ENCODE measurements at regions not wholly inside any gene's neighbourhood (a gene's known extent, or its start where the extent isn't known, plus 50 kb on each side); places are given as distances from the start of the nearest gene placed in this dataset.

DNA sequence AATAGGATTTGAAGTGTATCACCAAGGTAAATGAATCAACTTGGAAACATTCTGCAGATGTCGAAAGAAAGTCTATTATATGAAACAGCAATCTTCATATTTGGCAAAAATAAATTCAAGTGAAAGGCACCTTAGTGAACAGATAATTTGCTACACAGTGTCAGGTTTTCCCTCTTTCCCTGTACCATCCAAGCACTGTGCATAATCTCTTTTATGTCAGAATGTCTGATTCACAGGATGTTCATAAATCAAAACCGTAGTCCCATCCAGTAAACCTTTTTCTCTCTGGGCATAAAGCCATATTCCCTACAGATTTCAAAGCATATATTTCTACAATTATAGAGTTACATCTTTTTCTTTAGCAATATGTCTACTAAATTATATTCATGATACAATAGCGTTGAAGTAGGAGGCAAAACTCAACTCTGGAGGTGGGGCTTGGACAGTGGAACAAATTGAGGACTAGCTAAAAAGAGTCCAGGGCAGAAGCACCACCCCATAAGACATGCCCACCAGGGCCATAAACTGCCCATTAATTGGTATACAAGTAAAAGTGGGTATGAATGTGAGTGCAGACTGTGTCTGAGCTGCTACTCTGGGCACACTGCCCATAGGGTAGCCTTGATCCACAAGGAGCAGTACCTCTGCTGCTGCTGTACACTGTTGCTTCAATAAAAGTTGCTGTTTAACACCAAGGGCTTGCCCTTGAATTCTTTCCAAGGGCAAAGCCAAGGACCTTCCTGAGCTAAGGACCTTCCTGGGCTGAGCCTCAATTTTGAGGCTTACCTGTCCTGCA is 72.1 kb upstream of the MYCBP2 start:
- H3K4me3 Mint-ChIP-seq = no peak overlapping the region
- no peak for ATAC-seq
- H3K9me3 Mint-ChIP-seq = peaks cover 0 to 7% of the 10 kb centered on the region in 2 donors
- H3K27ac Mint-ChIP-seq = no peak overlapping the region
- DNase-seq = no peak
- H3K4me1 Mint-ChIP-seq = no peaks in the 10 kb centered on the region
- H3K27me3 Mint-ChIP-seq = peaks cover 10% of the 10 kb centered on the region

DNA sequence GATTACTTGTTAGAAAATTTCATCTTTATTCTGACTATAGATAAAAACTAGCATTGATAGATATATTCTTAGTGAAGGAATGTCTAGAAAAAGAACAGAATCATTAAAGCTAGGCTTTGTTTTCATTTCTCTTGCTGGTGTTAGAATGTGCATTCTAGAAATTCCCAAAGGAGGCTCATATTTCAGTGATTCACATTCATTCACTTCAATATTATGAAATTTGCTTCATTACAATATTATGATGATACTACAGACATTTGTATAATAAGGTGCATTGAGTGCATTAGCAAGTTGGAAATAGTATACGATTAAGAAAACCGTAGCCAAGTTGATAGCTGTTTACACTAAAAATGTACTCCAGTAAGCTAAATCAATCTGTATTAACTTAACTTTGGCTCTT is 70.7 kb upstream of the MYCBP2 start:
- H3K27ac Mint-ChIP-seq = no peak overlapping the region
- ATAC-seq (no peak), DNase-seq (no peak)
- H3K4me3 Mint-ChIP-seq = no peak overlapping the region
- H3K27me3 Mint-ChIP-seq = peaks cover 10% of the 10 kb centered on the region
- H3K4me1 Mint-ChIP-seq = peaks cover 11% of the 10 kb centered on the region
- H3K9me3 Mint-ChIP-seq = peaks cover 0 to 7% of the 10 kb centered on the region in 2 donors

- Mint-ChIP-seq H3K4me1 (peaks cover 33% of the 10 kb centered on the region), H3K27me3 (peaks cover 10% of the 10 kb centered on the region), H3K27ac (no peak overlapping the region), H3K9me3 (no peaks in the 10 kb centered on the region), H3K4me3 (no peak overlapping the region)
- DNase-seq = no peak
- ATAC-seq = no peak
These were observed 64.6 kb upstream of the MYCBP2 start for GRCh38 chr13:77391475-77391874.

GRCh38 chr13:77390391-77390790 is 63.5 kb upstream of the MYCBP2 start:
- DNase-seq (no peak), ATAC-seq (no peak)
- H3K27me3 Mint-ChIP-seq = peaks cover 10% of the 10 kb centered on the region
- H3K4me3 Mint-ChIP-seq = no peak overlapping the region
- H3K9me3 Mint-ChIP-seq = no peaks in the 10 kb centered on the region
- H3K27ac Mint-ChIP-seq = no peak overlapping the region
- H3K4me1 Mint-ChIP-seq = peaks cover 38% of the 10 kb centered on the region

- Mint-ChIP-seq H3K4me1 (peaks cover 38% of the 10 kb centered on the region), H3K9me3 (no peaks in the 10 kb centered on the region), H3K27me3 (peaks cover 10% of the 10 kb centered on the region), H3K4me3 (no peak overlapping the region), H3K27ac (no peak overlapping the region)
- ATAC-seq (peak; percentile 82), DNase-seq (no peak)
These were observed 62.7 kb upstream of the MYCBP2 start for GRCh38 chr13:77389625-77390000.

- no peak overlapping the region for H3K27ac Mint-ChIP-seq
- no peak overlapping the region for H3K4me3 Mint-ChIP-seq
- H3K4me1 Mint-ChIP-seq = peaks cover 38% of the 10 kb centered on the region
- H3K9me3 Mint-ChIP-seq = no peaks in the 10 kb centered on the region
- peaks cover 10% of the 10 kb centered on the region for H3K27me3 Mint-ChIP-seq
- DNase-seq (no peak), ATAC-seq (peak; percentile 46)
These were observed 62.2 kb upstream of the MYCBP2 start for GRCh38 chr13:77388944-77389624.

- H3K4me3 Mint-ChIP-seq = no peak overlapping the region
- H3K27ac Mint-ChIP-seq = no peak overlapping the region
- DNase-seq = no peak
- ATAC-seq = no peak
- peaks cover 10% of the 10 kb centered on the region for H3K27me3 Mint-ChIP-seq
- no peaks in the 10 kb centered on the region for H3K9me3 Mint-ChIP-seq
- H3K4me1 Mint-ChIP-seq = peaks cover 27% of the 10 kb centered on the region
These were observed 60.8 kb upstream of the MYCBP2 start for GRCh38 chr13:77387607-77388200.

- ATAC-seq (peak; percentile 72), DNase-seq (no peak)
- no peak overlapping the region for H3K27ac Mint-ChIP-seq
- no peak overlapping the region for H3K4me3 Mint-ChIP-seq
- H3K9me3 Mint-ChIP-seq = no peaks in the 10 kb centered on the region
- H3K4me1 Mint-ChIP-seq = peaks cover 27% of the 10 kb centered on the region
- peaks cover 10% of the 10 kb centered on the region for H3K27me3 Mint-ChIP-seq
These were observed 60.1 kb upstream of the MYCBP2 start for GRCh38 chr13:77386880-77387606.

DNA sequence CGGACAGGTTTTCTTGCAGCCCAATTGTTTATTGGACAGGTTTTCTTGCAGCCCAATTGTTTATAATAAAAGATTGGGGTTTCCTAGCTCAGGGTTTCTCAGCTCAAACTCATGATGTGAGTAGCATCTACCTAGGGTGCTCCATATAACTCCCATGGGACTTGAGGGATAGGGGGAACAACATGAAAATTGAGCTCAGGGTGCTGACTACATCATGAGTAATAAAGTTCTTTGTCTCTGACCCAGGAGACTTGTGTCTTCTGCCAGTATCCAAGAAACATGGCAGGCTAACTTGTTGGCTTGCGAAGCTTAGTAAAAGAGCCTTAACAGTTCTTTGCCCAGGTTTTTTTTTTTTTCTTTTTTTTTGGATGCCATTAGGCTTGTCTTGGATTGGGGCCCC is 59.2 kb upstream of the MYCBP2 start:
- ATAC-seq = no peak
- no peak overlapping the region for H3K27ac Mint-ChIP-seq
- peaks cover 27% of the 10 kb centered on the region for H3K4me1 Mint-ChIP-seq
- H3K27me3 Mint-ChIP-seq = peaks cover 10% of the 10 kb centered on the region
- no peak for DNase-seq
- H3K4me3 Mint-ChIP-seq = no peak overlapping the region
- no peaks in the 10 kb centered on the region for H3K9me3 Mint-ChIP-seq

- Mint-ChIP-seq H3K4me1 (peaks cover 27% of the 10 kb centered on the region), H3K4me3 (no peak overlapping the region), H3K9me3 (no peaks in the 10 kb centered on the region), H3K27ac (no peak overlapping the region), H3K27me3 (peaks cover 10% of the 10 kb centered on the region)
- ATAC-seq = no peak
- DNase-seq = no peak
These were observed 58.1 kb upstream of the MYCBP2 start for GRCh38 chr13:77384999-77385398.

DNA sequence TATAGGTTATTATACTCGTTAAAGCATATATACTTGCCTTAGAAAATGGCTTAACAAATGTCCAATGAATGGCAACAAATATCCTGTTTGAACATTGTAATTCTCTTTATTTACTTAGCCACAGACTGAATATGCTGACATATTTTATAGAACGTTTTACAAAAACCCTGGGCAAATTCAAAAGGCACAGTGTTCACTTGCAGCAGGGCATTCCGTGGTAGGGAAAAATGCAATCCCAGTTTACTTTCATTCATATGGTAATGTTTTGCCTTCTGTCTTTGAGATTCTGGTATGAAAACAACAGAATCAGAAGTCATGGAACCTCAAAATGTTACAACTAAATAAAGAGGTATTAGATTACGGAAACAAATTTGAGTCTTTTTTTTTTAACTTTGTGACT is 56.2 kb upstream of the MYCBP2 start:
- DNase-seq = no peak
- Mint-ChIP-seq H3K4me3 (no peak overlapping the region), H3K4me1 (peaks cover 14% of the 10 kb centered on the region)

GRCh38 chr13:77381059-77381458 is 54.2 kb upstream of the MYCBP2 start:
- DNase-seq = no peak
- ATAC-seq = no peak
- Mint-ChIP-seq H3K4me3 (no peak overlapping the region), H3K27me3 (no peaks in the 10 kb centered on the region), H3K9me3 (no peaks in the 10 kb centered on the region), H3K4me1 (peaks cover under 1% of the 10 kb centered on the region), H3K27ac (no peak overlapping the region)

More for the DNA sequence above, 56.2 kb upstream of the MYCBP2 start:
- H3K27ac Mint-ChIP-seq = no peak overlapping the region
- no peak for ATAC-seq
- no peaks in the 10 kb centered on the region for H3K9me3 Mint-ChIP-seq
- peaks cover 5% of the 10 kb centered on the region for H3K27me3 Mint-ChIP-seq

DNA sequence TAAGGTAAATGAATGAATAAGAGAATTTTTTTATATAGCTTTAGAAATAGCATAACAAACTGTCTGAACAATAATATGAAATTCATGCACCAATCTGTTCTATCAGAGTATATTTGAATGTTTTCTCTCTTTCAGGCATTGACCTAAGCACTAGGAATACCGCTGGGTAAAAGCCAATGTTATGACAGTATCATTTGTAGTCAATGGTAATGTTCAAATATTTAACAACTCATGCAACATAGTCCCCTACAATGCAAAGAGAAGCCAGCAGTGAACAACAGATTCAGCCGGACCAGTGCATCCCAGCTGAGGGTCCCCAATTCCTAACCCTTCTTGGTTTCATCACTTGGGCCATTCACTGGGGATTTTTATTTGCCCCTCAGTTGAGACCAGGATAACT is 52.6 kb upstream of the MYCBP2 start:
- H3K9me3 Mint-ChIP-seq = no peaks in the 10 kb centered on the region
- ATAC-seq = no peak

GRCh38 chr13:77378662-77379061 is 51.8 kb upstream of the MYCBP2 start:
- Mint-ChIP-seq H3K27ac (no peak overlapping the region), H3K9me3 (no peaks in the 10 kb centered on the region), H3K27me3 (no peaks in the 10 kb centered on the region), H3K4me1 (peaks cover 11% of the 10 kb centered on the region), H3K4me3 (no peak overlapping the region)
- no peak for ATAC-seq
- DNase-seq = no peak

More for the DNA sequence above, 52.6 kb upstream of the MYCBP2 start:
- Mint-ChIP-seq H3K4me1 (peaks cover 10% of the 10 kb centered on the region), H3K4me3 (no peak overlapping the region), H3K27ac (no peak overlapping the region), H3K27me3 (no peaks in the 10 kb centered on the region)
- DNase-seq = no peak

GRCh38 chr13:77377016-77377415 is 50.1 kb upstream of the MYCBP2 start:
- H3K27me3 Mint-ChIP-seq = no peaks in the 10 kb centered on the region
- no peaks in the 10 kb centered on the region for H3K9me3 Mint-ChIP-seq
- no peak overlapping the region for H3K27ac Mint-ChIP-seq

More at GRCh38 chr13:77377016-77377415, 50.1 kb upstream of the MYCBP2 start:
- ATAC-seq (no peak), DNase-seq (no peak)
- no peak overlapping the region for H3K4me3 Mint-ChIP-seq
- H3K4me1 Mint-ChIP-seq = peaks cover 11% of the 10 kb centered on the region

All from stimulated activated naive CD8-positive, alpha-beta T cell treated with anti-CD3 and anti-CD28 coated beads, Interleukin-15, amount 100 ng/mL, for 72 hours (primary cell).